GM21529 (cell line): ENCODE measurements at regions not wholly inside any gene's neighbourhood (a gene's known extent, or its start where the extent isn't known, plus 50 kb on each side); places are given as distances from the start of the nearest gene placed in this dataset.

ENCODE experiments used
- ATAC-seq: cut with Tn5 transposase; IDR thresholded peaks from one replicate; pipeline ENCODE4 v1.9.1; 2021; ENCODE audit not compliant: unreplicated experiment

DNA sequence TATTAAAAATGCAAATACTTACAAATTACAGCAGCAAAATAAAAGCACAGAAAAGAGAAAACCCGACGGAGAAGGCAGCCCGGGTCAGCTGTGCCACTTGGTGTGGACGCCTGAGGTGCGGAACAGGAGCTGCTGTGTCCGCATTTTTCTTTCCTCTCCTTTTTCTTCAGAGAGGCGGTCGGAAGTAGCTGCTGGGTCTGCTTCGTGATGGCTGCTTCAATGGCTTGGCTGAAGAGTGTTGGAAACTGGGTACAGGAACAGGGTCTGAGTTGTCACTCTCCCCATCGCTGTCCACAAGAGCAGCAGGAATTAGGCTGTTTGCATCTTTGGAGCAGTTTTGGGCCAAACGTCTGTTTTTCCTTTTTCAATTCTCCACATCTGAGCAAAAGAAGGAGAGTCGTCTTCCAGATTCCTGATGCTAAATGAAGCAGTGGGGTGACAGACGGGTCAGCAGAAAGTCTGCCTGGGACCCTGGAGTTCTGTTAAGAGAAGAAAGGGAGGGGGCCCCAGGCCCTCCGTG lies 53.5 kb upstream of the ARL8B start:
- no peak for ATAC-seq

DNA sequence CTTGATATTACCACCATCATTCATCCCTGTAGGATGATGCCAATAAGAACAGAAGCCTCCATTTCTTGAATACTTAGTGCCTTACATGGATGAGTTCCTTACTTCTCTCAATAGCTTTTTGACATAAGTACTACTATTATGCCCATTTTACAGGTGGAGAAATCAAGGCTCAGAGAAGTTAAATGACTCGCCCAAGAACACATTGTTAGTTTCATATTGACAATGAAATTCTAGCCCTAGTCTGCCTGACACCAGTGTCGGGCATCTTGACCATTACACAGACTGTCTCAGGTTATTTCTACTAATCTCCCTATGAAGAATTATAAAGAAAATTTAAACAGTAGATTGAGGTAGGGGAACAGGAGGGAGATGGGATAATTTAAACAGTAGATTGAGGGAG lies 52.5 kb upstream of the ARL8B start:
- no peak for ATAC-seq

GRCh38 chr3:5071061-5071460 lies 51.0 kb upstream of the ARL8B start:
- no peak for ATAC-seq

DNA sequence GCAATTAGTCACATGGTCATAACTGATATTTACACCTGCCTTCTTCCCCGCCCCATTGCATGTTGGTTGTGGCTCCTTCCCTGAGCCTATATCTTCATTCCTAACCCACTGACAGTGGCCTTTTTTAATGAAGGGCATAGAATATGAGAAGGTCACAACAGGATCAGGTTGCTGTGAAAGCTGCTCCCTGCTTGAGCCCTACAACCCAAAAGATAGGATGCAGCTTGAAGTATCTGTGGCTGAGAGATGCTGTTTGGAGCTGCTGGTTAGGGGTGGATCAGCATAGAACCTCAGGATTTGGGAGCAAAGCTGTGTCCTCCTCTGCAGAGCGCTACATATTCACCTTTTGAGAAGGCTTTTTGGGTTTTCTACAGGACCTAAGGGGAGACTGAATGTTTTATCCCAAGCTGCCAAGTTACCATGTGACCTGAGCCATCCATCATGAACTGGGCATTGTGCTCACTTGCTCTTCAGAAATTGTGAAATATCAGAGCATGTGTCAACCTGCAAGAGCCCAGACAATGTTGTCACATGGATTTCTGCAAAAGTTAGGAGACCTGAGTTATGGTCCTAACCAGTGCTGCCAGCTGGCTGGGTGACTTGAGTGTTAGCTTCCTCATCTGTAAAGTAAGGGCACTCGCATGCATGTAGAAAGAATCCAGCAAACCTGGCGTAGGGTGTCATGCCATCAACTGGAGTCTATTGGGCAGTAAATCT lies 49.8 kb upstream of the ARL8B start:
- no peak for ATAC-seq
